ENCODE measurements at regions not wholly inside any gene's neighbourhood (a gene's known extent, or its start where the extent isn't known, plus 50 kb on each side); places are given as distances from the start of the nearest gene placed in this dataset.

GRCh38 chr3:26105261-26105660 lies 315.4 kb downstream of the OXSM start:
- TF ChIP-seq SRSF4 (IDR thresholded peaks at IDR 0.05; ENCODE audit: low read depth, low read length, poor library complexity, severe bottlenecking) = no peak
- TF ChIP-seq EZH2 (conservative IDR thresholded peaks at IDR 0.05; ENCODE audit: low read depth, low read length) = no peak
- TF ChIP-seq ZFP41 (CRISPR knock-in tag; IDR thresholded peaks at IDR 0.05; ENCODE audit: borderline replicate concordance) = no peak

Data from HepG2 (cell line).